HG02938 (cell line): ENCODE measurements at regions not wholly inside any gene's neighbourhood (a gene's known extent, or its start where the extent isn't known, plus 50 kb on each side); places are given as distances from the start of the nearest gene placed in this dataset.

Experiments
- ATAC-seq: cut with Tn5 transposase; IDR thresholded peaks from one replicate; pipeline ENCODE4 v1.9.1; 2021; ENCODE audit warnings: mild to moderate bottlenecking, moderate library complexity; ENCODE audit not compliant: unreplicated experiment

DNA sequence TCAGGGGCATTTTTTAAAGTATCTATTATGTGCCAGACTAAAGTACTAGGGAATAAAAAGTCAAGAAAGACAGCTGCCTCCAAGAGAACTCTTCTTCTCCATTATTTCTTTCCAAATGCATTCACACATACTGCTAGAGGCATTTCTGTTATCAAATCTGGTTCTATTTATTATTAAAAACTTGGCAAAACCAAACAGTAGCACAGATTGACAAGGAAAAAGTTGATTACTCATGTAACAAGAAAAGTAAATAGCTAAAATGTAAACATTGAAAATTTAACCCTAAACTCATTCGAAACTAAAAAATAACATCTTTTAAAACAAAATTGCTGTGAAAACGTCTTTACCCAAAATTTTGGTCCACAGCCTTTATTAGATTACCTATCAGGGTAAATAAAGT, 132.9 kb upstream of the GUCY1A2 start:
- no peak for ATAC-seq

DNA sequence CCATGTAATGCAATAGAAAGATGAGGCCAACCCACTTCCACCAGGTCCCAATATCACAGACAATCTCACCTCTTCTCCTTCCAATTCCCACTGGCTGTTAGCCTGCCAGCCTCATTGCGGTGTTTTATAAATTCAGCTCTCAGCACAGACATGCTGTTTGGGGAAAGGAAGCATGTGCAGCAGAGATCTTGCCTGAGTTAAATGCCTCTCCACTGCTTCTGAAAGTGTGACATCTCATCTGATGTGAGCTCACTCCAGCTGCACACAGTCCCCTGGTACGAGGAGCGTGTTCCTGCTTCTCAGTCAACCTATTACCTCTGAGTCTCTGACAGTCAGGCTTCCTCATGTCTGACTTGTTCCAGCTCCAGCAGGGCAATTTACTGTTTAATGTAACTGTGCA, 122.7 kb upstream of the GUCY1A2 start:
- ATAC-seq = no peak

DNA sequence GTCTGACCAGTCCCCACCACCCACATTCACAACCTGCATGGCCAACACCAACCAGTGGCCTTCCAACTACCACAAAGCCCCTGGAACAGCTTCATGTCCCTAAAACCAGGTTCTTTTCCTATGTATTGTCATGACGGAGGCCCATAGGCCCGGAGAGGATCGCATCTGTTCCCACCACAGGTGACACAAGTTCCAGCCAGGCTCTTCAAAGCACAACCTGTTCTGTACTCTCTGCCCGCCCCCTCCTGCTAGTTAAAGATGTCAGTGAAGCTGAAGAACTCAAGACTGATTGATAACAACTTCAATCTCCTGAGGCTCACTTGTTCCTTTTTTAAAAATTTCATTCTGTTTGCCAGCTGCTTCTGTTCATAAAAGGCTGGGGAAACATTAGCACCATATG, 121.1 kb upstream of the GUCY1A2 start:
- ATAC-seq = no peak

DNA sequence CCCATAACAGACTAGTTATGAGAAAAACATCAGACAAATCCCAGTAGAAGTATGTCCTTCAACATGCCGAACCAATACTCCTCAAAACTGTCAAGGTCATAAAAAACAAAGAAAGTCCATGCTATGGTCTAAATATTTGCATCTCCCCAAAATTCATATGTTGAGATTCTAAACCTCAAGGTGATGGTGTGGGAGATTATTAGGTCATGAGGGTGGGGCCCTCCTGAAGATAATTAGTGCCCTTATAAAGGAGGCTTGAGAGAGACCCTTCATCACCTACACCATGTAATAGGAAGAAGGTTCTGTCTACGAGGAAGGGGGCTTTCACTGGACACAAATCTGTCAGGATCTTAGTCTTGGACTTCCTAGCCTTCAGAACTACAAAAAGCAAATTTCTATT, 118.6 kb upstream of the GUCY1A2 start:
- no peak for ATAC-seq

DNA sequence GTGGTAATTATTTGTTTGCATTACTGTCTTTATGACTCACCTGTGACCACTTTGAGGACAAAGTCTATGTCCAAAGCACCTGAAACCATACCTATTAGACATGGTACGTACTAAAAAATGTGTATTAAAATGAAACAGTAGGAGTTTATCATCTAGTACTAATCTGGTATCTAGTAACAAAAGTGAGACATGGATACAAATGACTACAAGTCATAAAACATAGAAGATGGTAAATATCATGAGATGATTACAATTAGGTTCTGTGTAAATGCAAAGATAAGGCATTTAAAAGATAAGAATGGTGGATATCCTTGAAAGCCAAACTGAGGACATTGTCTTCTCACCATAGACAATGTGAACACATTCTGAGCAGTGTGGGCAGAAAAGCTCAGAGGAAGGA, 113.5 kb upstream of the GUCY1A2 start:
- no peak for ATAC-seq

DNA sequence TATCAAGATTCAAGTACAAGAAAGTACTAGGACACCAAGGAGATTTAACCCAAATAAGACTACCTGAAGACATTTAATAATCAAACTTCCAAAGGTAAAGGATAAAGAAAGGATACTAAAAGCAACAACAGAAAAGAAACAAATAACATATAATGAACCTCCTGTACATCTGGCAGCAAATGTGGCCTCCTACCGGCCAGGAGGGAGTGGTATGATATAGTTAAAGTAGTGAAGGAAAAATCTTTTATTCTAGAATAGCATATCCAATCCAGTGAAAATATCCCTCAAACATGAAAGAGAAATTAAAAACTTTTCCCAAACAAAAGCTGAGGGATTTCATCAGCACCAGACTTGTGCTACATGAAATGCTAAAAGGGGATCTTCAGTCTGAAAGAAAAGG, 104.7 kb upstream of the GUCY1A2 start:
- ATAC-seq = no peak

DNA sequence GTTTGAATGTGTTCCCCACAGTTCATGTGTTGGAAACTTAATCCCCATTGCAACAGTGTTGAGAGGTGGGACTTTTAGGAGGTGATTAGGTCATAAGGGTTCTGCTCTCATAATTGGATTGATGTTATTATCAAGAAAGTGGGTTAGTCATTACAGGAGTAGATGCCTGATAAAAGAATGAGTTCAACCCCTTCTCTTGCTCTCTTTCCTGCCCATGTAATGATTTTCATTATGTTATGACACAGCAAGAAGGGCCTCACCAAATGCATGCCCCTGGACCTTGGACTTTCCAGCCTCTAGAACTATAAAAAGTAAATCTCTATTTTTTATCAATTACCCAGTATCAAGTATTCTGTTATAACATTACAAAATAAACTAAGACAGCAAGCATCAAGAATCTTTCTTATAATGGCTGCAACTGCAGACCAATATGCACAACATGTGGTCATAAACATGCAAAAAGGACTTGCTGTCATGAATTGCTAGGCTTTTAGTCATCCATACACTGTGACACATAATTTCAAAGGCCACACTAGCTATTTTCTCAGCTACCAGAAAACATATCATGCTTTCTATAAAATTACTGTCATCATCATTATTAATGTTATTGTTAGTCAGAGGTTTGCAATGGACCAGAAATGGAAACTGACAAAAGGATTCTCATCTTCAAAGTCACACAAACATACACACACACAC, 99.9 kb upstream of the GUCY1A2 start:
- no peak for ATAC-seq

DNA sequence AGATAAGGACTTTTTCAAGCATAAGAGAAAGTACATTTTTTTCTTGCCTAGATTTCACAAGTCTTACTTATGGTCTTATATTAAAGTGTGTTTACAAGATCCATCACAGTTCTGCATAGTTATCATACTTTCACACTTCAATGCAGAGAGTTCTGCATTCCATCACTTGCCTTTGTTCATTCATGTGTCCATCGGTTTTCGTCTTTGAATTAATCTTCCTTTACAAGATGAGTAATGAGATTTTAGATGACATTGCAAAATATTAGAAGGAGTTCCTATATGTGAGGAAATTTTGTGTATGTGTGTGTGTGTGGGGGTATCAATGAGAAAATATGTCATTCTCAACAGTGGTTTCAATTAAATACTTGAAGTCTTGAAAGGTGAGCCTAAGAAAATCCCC, 98.1 kb upstream of the GUCY1A2 start:
- ATAC-seq = no peak

DNA sequence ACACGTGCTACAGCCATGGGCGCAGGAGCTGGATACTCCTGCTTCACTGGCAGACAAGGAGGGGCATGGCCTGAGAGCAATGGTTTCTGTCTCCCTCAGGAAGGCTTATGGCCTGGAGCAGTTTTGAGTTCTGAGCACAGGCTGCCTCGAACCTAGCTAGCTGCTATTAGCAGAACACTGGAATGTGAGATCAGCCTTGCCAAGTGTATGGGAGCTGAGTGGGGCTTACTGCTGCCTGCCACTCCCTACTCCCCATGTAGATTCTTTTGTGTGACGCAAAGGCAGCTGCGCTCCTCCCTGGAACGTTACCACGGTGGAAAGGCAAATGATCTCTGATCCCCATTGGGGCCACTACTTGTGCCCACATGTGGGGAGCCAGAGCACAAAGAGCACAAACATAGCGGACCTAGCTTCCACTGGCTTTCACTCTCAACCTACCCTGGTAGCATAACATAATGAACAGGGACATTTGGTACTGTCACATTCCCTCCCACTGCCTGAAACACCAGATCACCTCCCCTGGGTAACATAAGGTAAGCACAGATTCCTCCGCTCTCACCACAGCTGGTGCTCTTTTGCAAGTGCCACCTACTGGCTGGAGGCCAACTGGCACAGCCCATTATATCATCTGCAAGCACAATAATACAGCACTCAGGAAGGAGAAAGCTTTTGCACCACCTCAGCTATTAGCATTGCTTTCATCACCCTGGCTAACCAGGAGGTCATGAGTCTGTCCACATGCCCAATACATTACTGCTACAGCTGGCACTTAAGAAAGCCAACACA, 84.6 kb upstream of the GUCY1A2 start:
- ATAC-seq = no peak

DNA sequence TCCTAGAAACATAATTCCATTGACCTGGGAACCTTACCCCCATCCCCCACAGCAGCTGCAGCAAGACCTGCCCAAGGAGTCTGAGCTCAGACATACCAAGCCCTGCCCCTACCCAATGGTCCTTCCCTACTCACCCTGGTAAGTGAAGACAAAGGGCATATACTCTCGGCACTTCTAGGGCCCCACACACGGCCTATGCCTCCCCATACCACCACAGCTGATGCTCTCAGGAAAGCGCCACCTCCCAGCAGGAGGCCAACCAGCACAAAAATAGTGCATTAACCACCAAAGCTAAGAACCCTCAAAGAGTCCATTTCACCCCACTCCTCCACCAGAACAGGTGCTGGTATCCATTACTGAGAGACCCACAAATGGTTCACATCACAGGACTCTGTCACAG, 74.4 kb upstream of the GUCY1A2 start:
- ATAC-seq = no peak

DNA sequence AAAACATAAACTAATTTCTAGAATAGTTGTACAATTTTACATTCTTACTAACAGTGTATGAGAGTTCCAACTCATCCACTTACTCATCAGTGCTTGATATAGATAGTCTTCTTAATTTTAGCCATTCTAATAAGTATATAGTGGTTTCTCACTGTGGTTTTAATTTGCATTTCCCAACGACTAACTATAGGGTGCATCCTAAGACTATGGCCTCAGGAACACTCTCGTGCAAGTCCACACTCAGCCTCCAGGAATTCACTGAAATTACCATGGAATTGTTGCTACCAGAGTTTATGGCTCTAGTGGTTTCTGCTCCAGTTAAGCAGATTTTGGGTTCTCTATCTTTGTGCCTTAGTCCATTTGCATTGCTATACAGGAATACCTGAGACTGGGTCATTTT, 60.1 kb upstream of the GUCY1A2 start:
- no peak for ATAC-seq

DNA sequence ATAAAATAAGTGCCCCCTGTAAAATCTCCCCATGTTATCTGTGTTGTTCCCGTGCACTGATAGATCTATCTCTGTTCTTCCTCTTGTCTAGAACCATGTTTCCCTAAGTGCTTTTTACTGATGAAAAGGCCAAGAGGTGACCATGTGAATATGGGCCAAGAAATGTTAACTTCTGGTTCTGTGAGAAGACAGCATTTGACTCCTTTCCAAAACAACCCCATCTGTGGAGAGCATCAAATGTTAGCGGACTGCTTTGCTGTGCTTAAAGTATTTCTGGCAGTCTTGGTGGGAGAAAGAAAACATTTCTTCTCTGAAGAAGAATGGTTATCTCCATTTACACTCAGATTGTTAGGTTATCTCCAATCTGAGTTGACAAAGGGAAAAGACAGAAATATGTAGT, 58.6 kb upstream of the GUCY1A2 start:
- ATAC-seq = no peak

DNA sequence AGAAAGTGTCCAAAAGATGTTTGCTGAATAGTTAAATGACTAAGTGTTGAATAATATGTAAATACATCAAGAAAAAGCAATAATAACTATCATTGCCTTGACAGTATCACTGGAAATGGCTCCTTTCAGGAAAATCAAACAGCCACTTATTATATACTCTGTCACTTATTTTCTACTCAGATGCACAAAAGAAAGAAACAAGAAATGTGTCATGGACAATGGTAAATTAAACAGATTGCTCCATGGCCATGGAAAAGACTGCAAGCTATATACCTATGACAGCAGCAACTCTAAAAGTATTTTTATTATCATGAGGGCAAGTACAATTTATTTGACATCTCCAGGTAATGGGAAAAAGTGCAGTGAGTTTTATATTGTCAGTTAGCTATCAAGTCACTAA, 52.9 kb upstream of the GUCY1A2 start:
- no peak for ATAC-seq
